ENCODE measurements at regions not wholly inside any gene's neighbourhood (a gene's known extent, or its start where the extent isn't known, plus 50 kb on each side); places are given as distances from the start of the nearest gene placed in this dataset.
A peak's percentile ranks its signal among the peaks of the same experiment; 100 is the strongest.

DNA sequence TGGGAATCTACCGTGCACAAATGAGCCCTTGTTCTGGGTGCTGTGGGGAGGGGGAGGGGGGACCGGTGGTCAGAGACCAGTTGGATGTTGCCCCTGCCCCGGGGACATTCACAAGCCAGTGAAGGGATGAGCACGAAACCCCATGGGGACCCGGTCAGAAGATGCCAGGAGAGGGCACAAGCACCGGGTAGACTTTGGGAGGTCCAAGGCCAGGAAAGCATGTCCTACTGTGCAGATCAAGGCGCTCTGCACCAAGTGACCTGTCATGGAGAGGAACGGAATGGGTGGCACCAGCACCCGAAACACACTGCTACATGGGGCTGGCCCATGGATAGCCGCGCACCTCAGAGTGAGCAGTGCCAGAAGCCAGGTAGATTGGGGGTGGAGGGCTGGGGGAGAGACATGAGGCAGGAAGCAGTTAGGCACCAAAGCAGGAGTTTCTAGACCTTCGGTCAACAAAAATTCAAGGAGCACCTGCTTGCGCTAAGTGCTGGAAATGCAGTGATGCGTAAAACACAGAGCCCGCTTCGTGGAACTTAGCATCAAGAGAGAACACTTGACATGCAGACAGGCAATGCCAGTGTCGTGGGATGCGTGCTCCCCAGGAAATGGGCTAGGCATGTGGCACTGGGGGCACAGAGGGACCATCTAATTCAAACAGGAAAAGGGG lies 99.1 kb downstream of the CPN2 start:
- H3K9me3 ChIP-seq (ENCODE audit: insufficient read depth, low read length) = no peaks in the 10 kb centered on the region
- H3K79me2 ChIP-seq (ENCODE audit: low read length) = no peaks in the 10 kb centered on the region
- no peak overlapping the region for H3K4me3 ChIP-seq (ENCODE audit: low read length)
- H3K36me3 ChIP-seq (replicated peaks; ENCODE audit: low read depth, low read length) = no peaks in the 10 kb centered on the region
- H3K4me2 ChIP-seq (ENCODE audit: low read length) = no peak overlapping the region
- H3K9ac ChIP-seq (ENCODE audit: low read length) = no peak overlapping the region
- no peak for TF ChIP-seq EZH2phosphoT487 (IDR thresholded peaks at IDR 0.05; ENCODE audit: low read depth)
- TF ChIP-seq, protein P1, sequence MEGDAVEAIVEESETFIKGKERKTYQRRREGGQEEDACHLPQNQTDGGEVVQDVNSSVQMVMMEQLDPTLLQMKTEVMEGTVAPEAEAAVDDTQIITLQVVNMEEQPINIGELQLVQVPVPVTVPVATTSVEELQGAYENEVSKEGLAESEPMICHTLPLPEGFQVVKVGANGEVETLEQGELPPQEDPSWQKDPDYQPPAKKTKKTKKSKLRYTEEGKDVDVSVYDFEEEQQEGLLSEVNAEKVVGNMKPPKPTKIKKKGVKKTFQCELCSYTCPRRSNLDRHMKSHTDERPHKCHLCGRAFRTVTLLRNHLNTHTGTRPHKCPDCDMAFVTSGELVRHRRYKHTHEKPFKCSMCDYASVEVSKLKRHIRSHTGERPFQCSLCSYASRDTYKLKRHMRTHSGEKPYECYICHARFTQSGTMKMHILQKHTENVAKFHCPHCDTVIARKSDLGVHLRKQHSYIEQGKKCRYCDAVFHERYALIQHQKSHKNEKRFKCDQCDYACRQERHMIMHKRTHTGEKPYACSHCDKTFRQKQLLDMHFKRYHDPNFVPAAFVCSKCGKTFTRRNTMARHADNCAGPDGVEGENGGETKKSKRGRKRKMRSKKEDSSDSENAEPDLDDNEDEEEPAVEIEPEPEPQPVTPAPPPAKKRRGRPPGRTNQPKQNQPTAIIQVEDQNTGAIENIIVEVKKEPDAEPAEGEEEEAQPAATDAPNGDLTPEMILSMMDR (IDR thresholded peaks at IDR 0.05; ENCODE audit: low read depth, low read length) = no peak
- no peaks in the 10 kb centered on the region for H4K20me1 ChIP-seq (ENCODE audit: insufficient read depth, low read length)
- no peak overlapping the region for H3K27ac ChIP-seq (ENCODE audit: low read length)
- H2AFZ ChIP-seq (ENCODE audit: low read depth, low read length) = no peak overlapping the region
- peaks cover 27% of the 10 kb centered on the region for H3K4me1 ChIP-seq (ENCODE audit: low read length)
- peaks cover 8% of the 10 kb centered on the region; the same call in 1 of the 2 replicates for H3K27me3 ChIP-seq (ENCODE audit: low read depth, low read length)

DNA sequence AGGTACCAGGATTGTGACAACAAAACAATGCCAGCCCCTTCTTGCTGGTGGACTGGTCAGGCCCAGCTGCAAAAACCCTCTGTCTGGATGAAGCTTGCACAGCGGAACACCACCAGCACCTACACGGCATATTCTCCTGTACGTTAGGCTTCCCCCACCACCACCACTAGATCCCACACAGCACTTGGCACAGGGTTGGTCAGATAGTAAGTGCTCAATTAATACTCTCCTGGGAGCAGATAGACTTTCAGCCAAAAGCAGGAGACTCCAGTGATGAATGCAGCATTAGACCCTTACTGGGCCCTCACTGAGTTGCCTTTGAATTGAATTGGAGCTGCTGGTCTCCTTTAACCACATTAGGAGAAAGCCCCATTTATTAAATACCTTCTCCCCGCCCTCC lies 97.9 kb downstream of the CPN2 start:
- Histone ChIP-seq H3K4me1 (ENCODE audit: low read length) (peaks cover 27% of the 10 kb centered on the region), H4K20me1 (ENCODE audit: insufficient read depth, low read length) (no peaks in the 10 kb centered on the region), H3K27me3 (ENCODE audit: low read depth, low read length) (peaks cover 8% of the 10 kb centered on the region; the same call in 1 of the 2 replicates), H3K4me2 (ENCODE audit: low read length) (no peak overlapping the region), H3K27ac (ENCODE audit: low read length) (no peak overlapping the region), H3K79me2 (ENCODE audit: low read length) (no peaks in the 10 kb centered on the region), H2AFZ (ENCODE audit: low read depth, low read length) (no peak overlapping the region), H3K4me3 (ENCODE audit: low read length) (no peak overlapping the region), H3K36me3 (replicated peaks; ENCODE audit: low read depth, low read length) (peaks cover 2% of the 10 kb centered on the region), H3K9me3 (ENCODE audit: insufficient read depth, low read length) (peaks cover 3% of the 10 kb centered on the region; the same call in 1 of the 2 replicates), H3K9ac (ENCODE audit: low read length) (no peak overlapping the region)
- TF ChIP-seq, protein P1 (IDR thresholded peaks at IDR 0.05; ENCODE audit: low read depth, low read length) = no peak
- no peak for TF ChIP-seq EZH2phosphoT487 (IDR thresholded peaks at IDR 0.05; ENCODE audit: low read depth)

DNA sequence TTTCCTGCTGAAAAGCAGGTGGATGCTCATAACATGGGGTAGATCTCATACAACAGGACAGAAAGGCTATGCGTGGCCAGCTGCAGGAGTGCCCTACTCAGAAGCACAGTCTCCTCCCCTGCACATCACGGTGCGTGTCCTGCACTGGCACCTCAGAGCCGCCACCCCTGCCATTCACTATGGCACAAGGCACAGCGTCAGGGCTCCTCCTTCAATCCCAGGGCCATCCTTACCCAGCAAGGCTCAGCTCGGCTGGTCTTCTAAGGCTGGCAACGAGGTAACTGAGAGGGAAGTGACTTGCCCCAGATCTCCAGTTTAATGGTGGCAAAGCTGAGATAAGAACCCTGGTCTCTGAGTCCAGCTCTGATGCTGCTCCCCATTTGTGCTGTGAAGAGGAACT lies 97.1 kb downstream of the CPN2 start:
- Histone ChIP-seq H3K4me2 (ENCODE audit: low read length) (no peak overlapping the region), H3K9ac (ENCODE audit: low read length) (no peak overlapping the region), H3K4me1 (ENCODE audit: low read length) (peaks cover 23% of the 10 kb centered on the region), H3K4me3 (ENCODE audit: low read length) (no peak overlapping the region), H3K79me2 (ENCODE audit: low read length) (no peaks in the 10 kb centered on the region), H3K9me3 (ENCODE audit: insufficient read depth, low read length) (peaks cover 5% of the 10 kb centered on the region; the same call in 1 of the 2 replicates), H3K27me3 (ENCODE audit: low read depth, low read length) (peaks cover 8% of the 10 kb centered on the region; the same call in 1 of the 2 replicates), H3K36me3 (replicated peaks; ENCODE audit: low read depth, low read length) (peaks cover 2% of the 10 kb centered on the region), H4K20me1 (ENCODE audit: insufficient read depth, low read length) (no peaks in the 10 kb centered on the region), H2AFZ (ENCODE audit: low read depth, low read length) (no peak overlapping the region), H3K27ac (ENCODE audit: low read length) (no peak overlapping the region)
- TF ChIP-seq, protein P1 (IDR thresholded peaks at IDR 0.05; ENCODE audit: low read depth, low read length) = no peak
- TF ChIP-seq EZH2phosphoT487 (IDR thresholded peaks at IDR 0.05; ENCODE audit: low read depth) = no peak

DNA sequence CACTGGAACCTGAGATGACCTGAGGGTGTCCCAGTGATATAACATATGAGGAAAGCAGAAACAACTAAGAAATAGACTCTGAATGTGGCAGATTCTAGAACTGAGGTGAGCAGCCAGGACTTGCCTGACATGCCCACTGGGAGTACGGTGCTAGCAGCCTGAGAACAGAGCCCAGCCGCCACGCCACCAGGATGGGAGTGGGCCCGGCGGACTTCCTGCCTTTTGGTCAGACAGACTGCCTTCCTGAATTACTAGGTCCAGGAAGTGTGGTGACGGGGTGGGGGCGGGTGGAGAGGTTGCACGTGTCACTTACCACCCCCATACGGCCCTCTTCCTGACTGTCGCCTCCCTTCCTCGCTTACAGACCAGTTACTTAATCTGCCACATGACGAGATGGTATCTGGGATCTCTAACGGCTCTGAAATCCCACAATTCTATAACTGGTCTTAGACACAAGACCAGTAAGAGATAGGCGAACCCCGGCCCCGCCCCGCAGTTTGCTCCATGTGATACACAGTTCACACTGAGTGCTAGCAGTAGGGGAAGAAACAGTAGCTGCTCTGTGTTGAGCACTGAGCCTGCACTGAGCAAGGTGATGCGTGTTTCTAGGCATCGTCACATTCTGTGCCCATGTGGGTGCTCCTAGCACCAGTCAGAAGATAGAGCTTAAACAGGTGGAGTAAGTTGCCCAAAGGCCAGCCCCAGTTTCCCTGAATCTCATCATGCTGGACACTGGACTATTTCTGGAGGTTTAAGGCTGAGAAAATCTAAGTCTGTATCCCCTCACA lies 95.7 kb downstream of the CPN2 start:
- H3K79me2 ChIP-seq (ENCODE audit: low read length) = no peaks in the 10 kb centered on the region
- peak overlapping the region; percentile 37; the same call in 1 of the 2 replicates for H3K9ac ChIP-seq (ENCODE audit: low read length)
- peaks cover 2% of the 10 kb centered on the region for H3K36me3 ChIP-seq (replicated peaks; ENCODE audit: low read depth, low read length)
- peak overlapping the region; percentile 39 for H3K4me3 ChIP-seq (ENCODE audit: low read length)
- H3K4me2 ChIP-seq (ENCODE audit: low read length) = peak overlapping the region; percentile 55
- no peaks in the 10 kb centered on the region for H4K20me1 ChIP-seq (ENCODE audit: insufficient read depth, low read length)
- H3K4me1 ChIP-seq (ENCODE audit: low read length) = peaks cover 9% of the 10 kb centered on the region
- peaks cover 5% of the 10 kb centered on the region; the same call in 1 of the 2 replicates for H3K9me3 ChIP-seq (ENCODE audit: insufficient read depth, low read length)
- H3K27me3 ChIP-seq (ENCODE audit: low read depth, low read length) = peaks cover 8% of the 10 kb centered on the region; the same call in 1 of the 2 replicates
- peak overlapping the region; percentile 88 for H2AFZ ChIP-seq (ENCODE audit: low read depth, low read length)
- no peak overlapping the region for H3K27ac ChIP-seq (ENCODE audit: low read length)
- TF ChIP-seq, protein P1 (IDR thresholded peaks at IDR 0.05; ENCODE audit: low read depth, low read length) = no peak
- no peak for TF ChIP-seq EZH2phosphoT487 (IDR thresholded peaks at IDR 0.05; ENCODE audit: low read depth)
